Ishikawa (cell line): ENCODE measurements at regions not wholly inside any gene's neighbourhood (a gene's known extent, or its start where the extent isn't known, plus 50 kb on each side); places are given as distances from the start of the nearest gene placed in this dataset.

Experiments used
- CEBPB ChIP-seq: IDR thresholded peaks from 2 replicates; pipeline ENCODE4 v1.6.1; 2012
- CREB1 ChIP-seq: IDR thresholded peaks from 2 replicates; pipeline ENCODE4 v1.6.1; 2012; ENCODE audit warnings: low read depth
- EGR1 ChIP-seq: IDR thresholded peaks from 2 replicates; pipeline ENCODE4 v1.6.1; 2012
- EP300 ChIP-seq: IDR thresholded peaks from 2 replicates; pipeline ENCODE4 v1.6.1; 2012; ENCODE audit warnings: borderline replicate concordance
- FOXM1 ChIP-seq: IDR thresholded peaks from 2 replicates; pipeline ENCODE4 v1.6.1; 2012; ENCODE audit warnings: low read depth, borderline replicate concordance
- NFIC ChIP-seq: IDR thresholded peaks from 2 replicates; pipeline ENCODE4 v1.6.1; 2012
- RAD21 ChIP-seq: IDR thresholded peaks from 2 replicates; pipeline ENCODE4 v1.6.1; 2012; ENCODE audit warnings: low read depth
- TAF1 ChIP-seq: IDR thresholded peaks from 2 replicates; pipeline ENCODE4 v1.6.1; 2012; ENCODE audit warnings: low read depth, mild to moderate bottlenecking
- TCF12 ChIP-seq: IDR thresholded peaks from 2 replicates; pipeline ENCODE4 v1.6.1; 2012; ENCODE audit warnings: low read depth
- YY1 ChIP-seq: IDR thresholded peaks from 2 replicates; pipeline ENCODE4 v1.6.1; 2012; ENCODE audit warnings: low read depth
- TF ChIP-seq, protein P1 (sequence below): IDR thresholded peaks from 2 replicates; pipeline ENCODE4 v1.6.1; 2012
- TF ChIP-seq, protein P2 (sequence below): IDR thresholded peaks from 2 replicates; pipeline ENCODE4 v1.6.1; 2012

DNA sequence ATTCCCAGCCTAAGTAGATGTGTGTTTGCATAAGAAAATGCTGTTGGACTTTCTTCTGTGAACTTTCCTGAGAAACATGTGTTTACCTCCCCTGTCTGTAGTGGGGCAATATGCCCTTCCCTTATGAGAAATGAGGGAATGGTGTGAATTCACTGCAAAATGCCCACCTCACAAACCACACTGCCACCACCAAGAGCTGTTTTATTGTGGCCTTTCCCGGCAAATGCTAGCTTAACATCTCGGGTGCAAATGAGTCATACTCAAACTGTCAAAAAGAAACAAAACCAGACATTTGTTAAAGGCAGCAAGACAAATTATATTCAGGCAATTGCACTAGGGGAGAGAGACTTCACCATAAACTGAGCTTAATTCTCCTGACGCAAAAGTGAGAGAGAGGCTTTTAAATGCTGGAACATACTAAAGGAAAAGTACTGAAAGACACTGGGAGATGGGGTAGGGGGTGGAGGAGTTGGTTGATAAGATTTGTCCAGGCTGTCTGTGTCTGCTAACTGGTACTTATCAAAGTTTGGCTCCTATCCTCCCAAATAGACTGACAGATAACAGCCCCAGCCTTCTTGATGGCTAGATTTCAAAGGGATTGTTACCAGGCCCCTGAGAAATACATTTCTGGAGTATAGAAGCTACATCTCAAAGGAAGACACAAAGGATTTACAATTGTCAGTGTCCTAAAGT lies 70.9 kb upstream of the OR5AK2 start:
- TF ChIP-seq TCF12 (no peak), RAD21 (no peak), YY1 (no peak), CEBPB (no peak), CREB1 (no peak), EP300 (no peak), FOXM1 (no peak), TAF1 (no peak), NFIC (no peak), EGR1 (no peak)
- TF ChIP-seq, protein P1, sequence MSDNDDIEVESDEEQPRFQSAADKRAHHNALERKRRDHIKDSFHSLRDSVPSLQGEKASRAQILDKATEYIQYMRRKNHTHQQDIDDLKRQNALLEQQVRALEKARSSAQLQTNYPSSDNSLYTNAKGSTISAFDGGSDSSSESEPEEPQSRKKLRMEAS: no peak
- TF ChIP-seq, protein P2, sequence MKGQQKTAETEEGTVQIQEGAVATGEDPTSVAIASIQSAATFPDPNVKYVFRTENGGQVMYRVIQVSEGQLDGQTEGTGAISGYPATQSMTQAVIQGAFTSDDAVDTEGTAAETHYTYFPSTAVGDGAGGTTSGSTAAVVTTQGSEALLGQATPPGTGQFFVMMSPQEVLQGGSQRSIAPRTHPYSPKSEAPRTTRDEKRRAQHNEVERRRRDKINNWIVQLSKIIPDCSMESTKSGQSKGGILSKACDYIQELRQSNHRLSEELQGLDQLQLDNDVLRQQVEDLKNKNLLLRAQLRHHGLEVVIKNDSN: no peak
